HL-60 (cell line): ENCODE measurements at regions not wholly inside any gene's neighbourhood (a gene's known extent, or its start where the extent isn't known, plus 50 kb on each side); places are given as distances from the start of the nearest gene placed in this dataset.

ENCODE experiments used
- DNase-seq, 2 experiments: peaks; one replicate each; pipeline ENCODE4 v3.0.0-alpha.2; 2010 to 2020; ENCODE audit warnings: low read depth in 1 of 2, low spot score in 1 of 2
- H3K27ac ChIP-seq: fragments of 250-450 bp; sonication (Bioruptor Pico); replicated peaks from 2 replicates; pipeline ENCODE4 v1.5.1; 2020; ENCODE audit warnings: mild to moderate bottlenecking, moderate library complexity
- H3K27me3 ChIP-seq: fragments of 250-450 bp; sonication (Bioruptor Pico); 2 replicates; pipeline ENCODE4 v1.5.1; 2021; ENCODE audit warnings: mild to moderate bottlenecking, moderate library complexity; ENCODE audit not compliant: insufficient read depth, poor library complexity, severe bottlenecking
- H3K4me3 ChIP-seq: replicated peaks from 2 replicates; pipeline ENCODE4 v1.5.1; 2011; ENCODE audit warnings: mild to moderate bottlenecking, control low read depth, low read length; ENCODE audit not compliant: insufficient read depth
- GABPA ChIP-seq: IDR thresholded peaks from 2 replicates; pipeline ENCODE4 v1.6.1; 2012; ENCODE audit warnings: low read depth
- POLR2AphosphoS5 ChIP-seq: IDR thresholded peaks from 2 replicates; pipeline ENCODE4 v1.6.1; 2012; ENCODE audit warnings: low read depth
- SPI1 ChIP-seq: IDR thresholded peaks from 2 replicates; pipeline ENCODE4 v1.6.1; 2012; ENCODE audit warnings: low read depth, mild to moderate bottlenecking, borderline replicate concordance
- TF ChIP-seq, protein P1 (sequence below): IDR thresholded peaks from one replicate; pipeline ENCODE4 v1.5.1; 2011; ENCODE audit warnings: low read length, control low read depth, inconsistent platforms; ENCODE audit not compliant: insufficient read depth
- TF ChIP-seq, protein P2 (sequence below): IDR thresholded peaks from 2 replicates; pipeline ENCODE4 v1.6.1; 2012; ENCODE audit warnings: low read depth; ENCODE audit not compliant: insufficient replicate concordance

DNA sequence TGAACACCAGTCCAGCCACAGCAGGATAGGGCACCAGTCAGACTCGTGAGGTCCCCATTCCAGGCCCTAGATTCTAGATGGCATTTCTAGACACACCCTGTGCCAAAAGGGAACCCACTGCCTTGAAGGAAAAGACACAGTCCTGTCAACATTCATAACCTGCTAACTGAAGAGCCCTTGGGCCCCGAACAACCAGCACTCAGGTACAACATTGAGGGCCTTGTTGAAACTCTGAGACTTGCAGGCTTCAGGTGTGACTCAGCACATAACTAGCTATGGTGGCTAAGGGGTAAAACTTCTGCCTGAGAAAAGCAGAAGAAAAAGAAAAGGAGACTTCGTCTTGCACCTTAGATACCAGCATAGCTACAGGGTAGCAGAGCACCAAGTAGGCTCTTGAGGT lies 252.9 kb upstream of the GRID2 start:
- H3K4me3 ChIP-seq: no peak overlapping the region
- H3K27ac ChIP-seq: no peak overlapping the region
- TF ChIP-seq GABPA (no peak), SPI1 (no peak)
- no peak for DNase-seq
- H3K27me3 ChIP-seq: no peaks in the 10 kb centered on the region

DNA sequence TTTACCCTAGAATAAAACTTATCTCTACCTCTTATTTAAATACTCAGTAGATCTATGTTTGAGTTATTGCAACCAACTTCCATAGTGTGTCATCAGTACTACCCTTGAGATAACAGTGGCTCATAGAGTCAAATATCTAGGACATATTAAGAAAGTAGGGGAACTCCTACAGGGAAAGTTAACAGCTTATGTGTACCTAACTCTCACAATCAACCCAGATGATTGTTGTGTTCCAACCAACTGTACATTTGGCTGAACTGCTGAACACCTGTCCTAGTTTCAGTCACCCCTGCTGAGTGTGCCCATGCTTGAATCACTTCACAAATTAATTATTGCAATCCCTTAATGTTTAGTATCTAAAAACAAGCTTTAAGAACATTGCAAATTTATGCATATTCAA lies 244.2 kb upstream of the GRID2 start:
- no peak overlapping the region for H3K4me3 ChIP-seq
- no peaks in the 10 kb centered on the region for H3K27me3 ChIP-seq
- TF ChIP-seq, protein P1, sequence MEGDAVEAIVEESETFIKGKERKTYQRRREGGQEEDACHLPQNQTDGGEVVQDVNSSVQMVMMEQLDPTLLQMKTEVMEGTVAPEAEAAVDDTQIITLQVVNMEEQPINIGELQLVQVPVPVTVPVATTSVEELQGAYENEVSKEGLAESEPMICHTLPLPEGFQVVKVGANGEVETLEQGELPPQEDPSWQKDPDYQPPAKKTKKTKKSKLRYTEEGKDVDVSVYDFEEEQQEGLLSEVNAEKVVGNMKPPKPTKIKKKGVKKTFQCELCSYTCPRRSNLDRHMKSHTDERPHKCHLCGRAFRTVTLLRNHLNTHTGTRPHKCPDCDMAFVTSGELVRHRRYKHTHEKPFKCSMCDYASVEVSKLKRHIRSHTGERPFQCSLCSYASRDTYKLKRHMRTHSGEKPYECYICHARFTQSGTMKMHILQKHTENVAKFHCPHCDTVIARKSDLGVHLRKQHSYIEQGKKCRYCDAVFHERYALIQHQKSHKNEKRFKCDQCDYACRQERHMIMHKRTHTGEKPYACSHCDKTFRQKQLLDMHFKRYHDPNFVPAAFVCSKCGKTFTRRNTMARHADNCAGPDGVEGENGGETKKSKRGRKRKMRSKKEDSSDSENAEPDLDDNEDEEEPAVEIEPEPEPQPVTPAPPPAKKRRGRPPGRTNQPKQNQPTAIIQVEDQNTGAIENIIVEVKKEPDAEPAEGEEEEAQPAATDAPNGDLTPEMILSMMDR: no peak
- TF ChIP-seq, protein P2, sequence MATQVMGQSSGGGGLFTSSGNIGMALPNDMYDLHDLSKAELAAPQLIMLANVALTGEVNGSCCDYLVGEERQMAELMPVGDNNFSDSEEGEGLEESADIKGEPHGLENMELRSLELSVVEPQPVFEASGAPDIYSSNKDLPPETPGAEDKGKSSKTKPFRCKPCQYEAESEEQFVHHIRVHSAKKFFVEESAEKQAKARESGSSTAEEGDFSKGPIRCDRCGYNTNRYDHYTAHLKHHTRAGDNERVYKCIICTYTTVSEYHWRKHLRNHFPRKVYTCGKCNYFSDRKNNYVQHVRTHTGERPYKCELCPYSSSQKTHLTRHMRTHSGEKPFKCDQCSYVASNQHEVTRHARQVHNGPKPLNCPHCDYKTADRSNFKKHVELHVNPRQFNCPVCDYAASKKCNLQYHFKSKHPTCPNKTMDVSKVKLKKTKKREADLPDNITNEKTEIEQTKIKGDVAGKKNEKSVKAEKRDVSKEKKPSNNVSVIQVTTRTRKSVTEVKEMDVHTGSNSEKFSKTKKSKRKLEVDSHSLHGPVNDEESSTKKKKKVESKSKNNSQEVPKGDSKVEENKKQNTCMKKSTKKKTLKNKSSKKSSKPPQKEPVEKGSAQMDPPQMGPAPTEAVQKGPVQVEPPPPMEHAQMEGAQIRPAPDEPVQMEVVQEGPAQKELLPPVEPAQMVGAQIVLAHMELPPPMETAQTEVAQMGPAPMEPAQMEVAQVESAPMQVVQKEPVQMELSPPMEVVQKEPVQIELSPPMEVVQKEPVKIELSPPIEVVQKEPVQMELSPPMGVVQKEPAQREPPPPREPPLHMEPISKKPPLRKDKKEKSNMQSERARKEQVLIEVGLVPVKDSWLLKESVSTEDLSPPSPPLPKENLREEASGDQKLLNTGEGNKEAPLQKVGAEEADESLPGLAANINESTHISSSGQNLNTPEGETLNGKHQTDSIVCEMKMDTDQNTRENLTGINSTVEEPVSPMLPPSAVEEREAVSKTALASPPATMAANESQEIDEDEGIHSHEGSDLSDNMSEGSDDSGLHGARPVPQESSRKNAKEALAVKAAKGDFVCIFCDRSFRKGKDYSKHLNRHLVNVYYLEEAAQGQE: no peak
- no peak for TF ChIP-seq GABPA
- no peak for TF ChIP-seq SPI1
- TF ChIP-seq POLR2AphosphoS5: no peak
- no peak overlapping the region for H3K27ac ChIP-seq
- no peak for DNase-seq

DNA sequence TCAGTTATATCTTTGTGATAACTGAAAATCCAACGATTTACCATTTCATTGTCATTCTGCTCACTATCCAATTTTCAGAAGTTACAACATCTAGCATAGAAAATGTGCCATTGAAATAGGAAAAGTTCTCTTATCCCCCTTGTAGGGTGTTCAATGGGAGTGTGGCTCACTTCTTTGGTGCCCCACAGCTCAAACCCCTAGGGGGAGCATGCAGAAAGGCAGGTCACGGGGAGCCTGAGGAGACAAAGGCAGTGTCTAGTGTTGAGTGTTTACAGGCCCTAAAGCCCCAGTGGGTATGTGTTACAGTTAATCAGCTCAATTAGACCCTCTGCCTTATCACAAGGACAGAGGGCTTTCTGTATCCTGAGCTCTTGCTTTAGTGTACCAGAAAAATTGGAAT lies 243.4 kb upstream of the GRID2 start:
- Histone ChIP-seq H3K27me3 (no peaks in the 10 kb centered on the region), H3K4me3 (no peak overlapping the region), H3K27ac (no peak overlapping the region)
- no peak for DNase-seq
- TF ChIP-seq POLR2AphosphoS5: no peak
- TF ChIP-seq, protein P1: no peak
- no peak for TF ChIP-seq GABPA
- no peak for TF ChIP-seq SPI1
- TF ChIP-seq, protein P2: no peak

DNA sequence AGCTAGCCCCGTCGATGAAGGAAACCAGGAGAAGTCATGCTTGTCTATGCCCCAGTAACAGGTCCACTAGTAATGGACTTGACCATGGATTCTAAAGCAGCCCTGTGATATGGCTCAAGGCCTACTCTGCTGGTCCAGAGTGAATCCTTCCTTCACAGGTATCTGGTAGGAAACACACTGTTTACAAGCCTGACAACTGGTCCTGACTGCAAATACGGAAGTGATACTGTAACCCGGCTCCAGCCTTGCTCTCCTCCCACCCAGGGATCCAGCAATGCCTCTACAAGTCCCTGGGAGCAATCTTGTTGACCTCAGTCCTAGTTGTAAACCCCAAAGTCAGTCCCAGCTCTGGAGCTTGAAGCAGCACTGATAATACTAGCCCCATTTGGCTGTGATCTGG lies 239.2 kb upstream of the GRID2 start:
- TF ChIP-seq GABPA (no peak), POLR2AphosphoS5 (no peak), SPI1 (no peak)
- TF ChIP-seq, protein P1: no peak

More for the DNA sequence above, 239.2 kb upstream of the GRID2 start:
- Histone ChIP-seq H3K27ac (no peak overlapping the region), H3K27me3 (no peaks in the 10 kb centered on the region), H3K4me3 (no peak overlapping the region)
- DNase-seq: no peak
